ENCODE measurements at regions not wholly inside any gene's neighbourhood (a gene's known extent, or its start where the extent isn't known, plus 50 kb on each side); places are given as distances from the start of the nearest gene placed in this dataset.

DNA sequence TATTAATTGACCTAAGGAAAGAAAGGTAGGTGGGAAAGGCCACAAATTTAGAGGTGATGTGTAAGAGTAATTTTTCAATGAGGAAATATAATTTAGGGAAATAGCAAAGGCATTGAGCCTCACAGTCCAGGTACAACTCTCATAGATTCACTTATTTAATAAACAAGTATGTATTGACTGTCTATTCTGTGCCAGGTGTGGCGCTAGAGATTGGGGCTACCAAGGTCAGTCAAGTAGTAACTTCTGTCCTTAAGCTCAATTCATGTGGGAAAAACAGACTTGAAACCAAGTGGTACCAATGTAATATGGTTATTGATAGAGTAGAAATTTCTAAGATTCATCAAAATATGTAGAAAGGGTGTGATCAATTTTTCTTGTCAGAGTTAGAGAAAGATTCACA is 257.5 kb downstream of the C4orf33 start:
- TF ChIP-seq POLR2A (IDR thresholded peaks at IDR 0.05): no peak
- TF ChIP-seq, protein P1, sequence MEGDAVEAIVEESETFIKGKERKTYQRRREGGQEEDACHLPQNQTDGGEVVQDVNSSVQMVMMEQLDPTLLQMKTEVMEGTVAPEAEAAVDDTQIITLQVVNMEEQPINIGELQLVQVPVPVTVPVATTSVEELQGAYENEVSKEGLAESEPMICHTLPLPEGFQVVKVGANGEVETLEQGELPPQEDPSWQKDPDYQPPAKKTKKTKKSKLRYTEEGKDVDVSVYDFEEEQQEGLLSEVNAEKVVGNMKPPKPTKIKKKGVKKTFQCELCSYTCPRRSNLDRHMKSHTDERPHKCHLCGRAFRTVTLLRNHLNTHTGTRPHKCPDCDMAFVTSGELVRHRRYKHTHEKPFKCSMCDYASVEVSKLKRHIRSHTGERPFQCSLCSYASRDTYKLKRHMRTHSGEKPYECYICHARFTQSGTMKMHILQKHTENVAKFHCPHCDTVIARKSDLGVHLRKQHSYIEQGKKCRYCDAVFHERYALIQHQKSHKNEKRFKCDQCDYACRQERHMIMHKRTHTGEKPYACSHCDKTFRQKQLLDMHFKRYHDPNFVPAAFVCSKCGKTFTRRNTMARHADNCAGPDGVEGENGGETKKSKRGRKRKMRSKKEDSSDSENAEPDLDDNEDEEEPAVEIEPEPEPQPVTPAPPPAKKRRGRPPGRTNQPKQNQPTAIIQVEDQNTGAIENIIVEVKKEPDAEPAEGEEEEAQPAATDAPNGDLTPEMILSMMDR (IDR thresholded peaks at IDR 0.05): no peak

Measured in right lobe of liver (tissue), 4 donors.